ENCODE measurements at regions not wholly inside any gene's neighbourhood (a gene's known extent, or its start where the extent isn't known, plus 50 kb on each side); places are given as distances from the start of the nearest gene placed in this dataset.

GRCh38 chr14:34018564-34019244 lies 67.8 kb upstream of the EGLN3 start:
- DNase-seq (ENCODE audit: low spot score), result no peak

GRCh38 chr14:34018125-34018524 lies 67.3 kb upstream of the EGLN3 start:
- DNase-seq (ENCODE audit: low spot score), result no peak

GRCh38 chr14:34015383-34015782 lies 64.5 kb upstream of the EGLN3 start:
- no peak for DNase-seq (ENCODE audit: low spot score)

- DNase-seq (ENCODE audit: low spot score), result no peak
These were observed 64.1 kb upstream of the EGLN3 start for GRCh38 chr14:34014936-34015335.

- DNase-seq (ENCODE audit: low spot score), result no peak
These were observed 62.8 kb upstream of the EGLN3 start for GRCh38 chr14:34013721-34014060.

- DNase-seq (ENCODE audit: low spot score), result no peak
These were observed 62.3 kb upstream of the EGLN3 start for GRCh38 chr14:34012978-34013720.

GRCh38 chr14:34012369-34012768 lies 61.5 kb upstream of the EGLN3 start:
- no peak for DNase-seq (ENCODE audit: low spot score)

GRCh38 chr14:34009956-34010355 lies 59.1 kb upstream of the EGLN3 start:
- DNase-seq (ENCODE audit: low spot score), result no peak

GRCh38 chr14:34007902-34008301 lies 57.0 kb upstream of the EGLN3 start:
- DNase-seq (ENCODE audit: low spot score), result no peak

GRCh38 chr14:34005901-34006300 lies 55.0 kb upstream of the EGLN3 start:
- DNase-seq (ENCODE audit: low spot score), result no peak

- no peak for DNase-seq (ENCODE audit: low spot score)
These were observed 54.0 kb upstream of the EGLN3 start for GRCh38 chr14:34004881-34005280.

- DNase-seq (ENCODE audit: low spot score), result no peak
These were observed 52.8 kb upstream of the EGLN3 start for GRCh38 chr14:34003691-34004090.

- no peak for DNase-seq (ENCODE audit: low spot score)
These were observed 52.3 kb upstream of the EGLN3 start for GRCh38 chr14:34003082-34003668.

Measured in A172 (cell line).